ENCODE measurements at regions not wholly inside any gene's neighbourhood (a gene's known extent, or its start where the extent isn't known, plus 50 kb on each side); places are given as distances from the start of the nearest gene placed in this dataset.
"Not testable (repeated sequence)": the region's sequence is repeated elsewhere in the genome, so short reads cannot be mapped to it uniquely, and the experiment has no call there.

- no peak for DNase-seq
Measured at GRCh38 chr18:71471963-71472725, 1072.0 kb downstream of the CBLN2 start.

- no peak for DNase-seq
Measured at GRCh38 chr18:71456206-71456605, 1087.9 kb downstream of the CBLN2 start.

- no peak for DNase-seq
Measured at GRCh38 chr18:71450257-71450656, 1093.9 kb downstream of the CBLN2 start.

GRCh38 chr18:71443706-71444480 is 1100.2 kb downstream of the CBLN2 start:
- no peak for DNase-seq

DNA sequence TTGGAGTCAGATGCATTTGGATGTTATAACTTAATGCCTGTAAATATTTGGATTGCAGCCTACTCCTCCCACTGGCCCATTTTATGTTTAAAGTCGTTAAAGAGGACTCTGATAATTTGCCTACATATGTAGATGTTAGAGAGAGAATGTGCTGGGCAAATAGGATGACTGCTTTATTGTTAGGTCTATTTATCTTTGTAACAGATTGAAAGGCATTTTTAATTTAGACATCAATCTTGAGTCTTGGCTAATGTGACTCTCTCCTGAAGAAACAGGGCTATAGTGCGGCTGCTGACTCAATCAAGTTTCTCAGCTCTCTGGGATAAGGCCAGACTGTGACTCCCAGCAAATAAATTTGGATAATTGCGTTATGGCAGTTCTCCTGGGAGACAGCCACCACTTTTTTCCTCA is 1101.4 kb downstream of the CBLN2 start:
- DNase-seq, result no peak

DNA sequence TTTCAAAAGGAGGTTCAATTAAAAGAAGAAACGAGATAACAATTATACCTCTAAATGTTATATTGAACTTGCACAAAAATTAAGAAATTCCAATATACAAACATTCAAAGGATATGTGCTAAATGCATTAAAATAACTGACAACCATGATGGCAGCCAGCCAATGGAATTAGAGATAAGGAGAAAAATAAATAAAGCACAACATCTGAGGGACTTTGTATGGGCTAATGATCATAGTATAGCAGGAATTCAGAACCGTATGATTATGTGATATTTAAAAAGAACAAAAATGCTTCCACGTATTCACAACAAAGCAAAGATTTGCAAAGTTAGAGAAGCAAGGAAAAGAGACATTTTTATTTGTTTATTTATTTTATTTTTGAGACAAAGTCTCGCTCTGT is 1103.0 kb downstream of the CBLN2 start:
- no peak for DNase-seq

- DNase-seq, result no peak
Measured at GRCh38 chr18:71437511-71437910, 1106.6 kb downstream of the CBLN2 start.

DNA sequence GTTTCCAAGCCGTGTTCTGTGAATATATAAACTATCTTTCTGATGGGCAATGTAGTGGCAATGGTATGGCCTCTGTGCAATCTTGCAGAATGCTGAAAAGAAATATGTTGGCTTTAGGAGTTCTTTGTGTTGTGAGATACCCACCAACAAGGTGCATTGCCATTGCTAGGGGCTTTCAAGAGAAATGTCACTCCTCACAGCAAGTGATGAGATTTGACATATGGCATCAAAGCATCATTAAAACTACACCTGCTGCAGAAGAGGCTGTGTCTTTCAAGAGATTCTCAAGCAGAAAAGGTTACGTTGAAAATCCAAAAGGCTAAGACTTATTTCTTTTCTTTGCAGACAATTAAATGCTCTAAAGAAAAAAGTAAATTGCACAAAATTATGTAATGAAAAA is 1110.8 kb downstream of the CBLN2 start:
- DNase-seq, result no peak

DNA sequence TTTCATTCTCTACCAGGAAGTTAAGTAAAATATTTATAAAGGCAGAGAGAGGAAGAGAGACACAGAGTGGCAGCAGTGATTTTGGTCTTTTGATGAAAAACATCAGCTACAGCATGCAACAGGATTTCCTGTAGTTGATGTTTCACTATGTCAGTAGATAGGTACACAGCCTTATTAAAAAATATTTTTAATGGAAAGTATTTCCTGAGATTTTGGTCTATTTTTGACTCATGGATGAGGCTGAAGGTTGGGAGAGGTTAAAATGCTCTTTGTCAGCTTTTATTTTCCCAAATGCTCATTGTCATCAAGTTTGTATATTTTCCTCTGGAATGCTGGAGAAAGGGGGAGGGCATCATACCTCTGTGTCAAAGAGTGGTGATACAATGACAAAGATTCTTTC is 1112.5 kb downstream of the CBLN2 start:
- DNase-seq, result no peak

- DNase-seq, result no peak
Measured at GRCh38 chr18:71431171-71431570, 1113.0 kb downstream of the CBLN2 start.

GRCh38 chr18:71426441-71426840 is 1117.7 kb downstream of the CBLN2 start:
- no peak for DNase-seq

DNA sequence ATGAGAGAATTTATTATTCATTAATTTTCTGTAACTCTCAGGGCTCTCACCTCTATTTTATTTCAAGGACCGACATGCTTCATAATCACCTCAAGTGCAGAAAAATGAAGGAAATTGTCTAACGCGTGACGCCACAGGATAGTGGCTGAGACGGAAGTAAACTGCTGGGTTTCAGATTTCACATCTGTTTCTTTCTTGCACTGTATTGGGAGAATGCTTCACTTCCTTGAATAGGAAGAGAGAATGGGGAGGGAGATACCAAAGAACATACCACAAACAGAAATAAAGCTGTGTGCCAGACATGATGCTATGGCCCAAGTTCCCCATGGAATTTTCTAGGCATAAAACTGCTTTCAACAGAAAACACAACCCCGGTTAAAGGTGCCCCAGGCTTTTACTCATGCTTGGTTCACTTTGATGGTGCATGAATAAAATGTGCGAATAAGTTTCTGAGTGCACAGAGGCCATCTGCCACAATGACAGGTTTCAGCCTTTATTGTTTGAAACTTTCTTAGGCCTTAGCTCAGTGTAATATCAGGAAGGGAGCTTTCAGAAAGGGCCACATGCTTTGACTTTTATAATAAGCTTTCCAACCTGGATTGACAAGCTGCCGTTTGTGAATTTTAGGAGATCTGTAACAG is 1116.4 kb downstream of the SOCS6 start:
- DNase-seq, result no peak

DNA sequence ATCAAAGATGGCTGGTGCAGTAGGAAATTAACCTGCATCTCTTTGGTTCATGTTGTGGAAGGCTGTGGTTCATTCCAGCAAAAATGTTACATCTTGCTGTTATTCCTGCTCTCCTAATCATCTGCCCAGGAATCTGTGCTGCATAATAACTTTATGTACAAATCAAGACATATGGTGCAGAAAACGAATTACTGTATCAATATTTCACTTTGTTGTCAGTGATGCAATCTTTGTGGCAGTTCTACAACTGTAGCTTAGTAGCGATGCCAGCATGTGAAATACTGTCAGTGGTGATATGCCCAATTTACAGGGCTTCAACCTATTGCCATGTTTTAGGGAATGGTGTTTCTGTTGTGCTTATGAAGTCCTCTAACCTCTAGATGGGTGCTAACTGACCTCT is 1114.7 kb downstream of the SOCS6 start:
- no peak for DNase-seq

- DNase-seq, result peak in 1 of 2 experiments; percentile 4
Measured at GRCh38 chr18:71398531-71398930, 1109.7 kb downstream of the SOCS6 start.

GRCh38 chr18:71388148-71388547 is 1099.3 kb downstream of the SOCS6 start:
- no peak for DNase-seq

DNA sequence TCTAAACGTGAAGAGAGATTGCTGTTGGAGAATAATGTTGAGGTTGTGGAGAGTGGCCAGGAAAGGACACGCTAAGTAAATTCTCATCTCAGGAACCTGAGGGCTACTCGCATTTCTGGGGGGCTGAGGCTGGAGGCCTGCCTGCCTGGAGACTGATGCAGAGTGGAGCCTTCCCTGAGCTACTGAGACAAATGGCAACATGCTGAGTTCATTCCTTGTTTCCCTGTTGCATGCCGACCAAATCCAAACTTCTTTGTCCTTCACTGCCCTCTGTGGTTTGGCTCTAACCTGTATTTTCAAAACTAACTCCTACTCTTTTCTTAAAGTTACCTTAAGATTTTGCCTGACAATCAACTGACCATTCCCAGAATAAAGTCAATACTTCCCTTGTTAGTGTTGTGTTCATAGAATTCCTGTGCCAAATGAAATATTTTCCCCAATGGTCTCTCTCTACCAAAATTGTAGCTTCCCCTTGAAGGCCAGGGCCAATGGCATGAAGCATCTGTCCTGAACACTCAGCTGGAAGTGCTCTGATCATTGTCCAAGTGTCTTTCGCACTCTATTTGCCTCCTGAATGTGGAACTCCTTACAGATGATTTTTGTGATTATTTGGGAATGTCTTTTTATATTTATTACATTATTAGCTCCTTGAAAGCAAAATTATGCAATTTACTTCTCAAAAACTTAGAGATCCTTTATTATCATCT is 1085.6 kb downstream of the SOCS6 start:
- DNase-seq, result no peak

- no peak for DNase-seq
Measured at GRCh38 chr18:71371951-71372605, 1083.2 kb downstream of the SOCS6 start.

GRCh38 chr18:71370671-71371445 is 1082.0 kb downstream of the SOCS6 start:
- DNase-seq, result no peak

GRCh38 chr18:71370095-71370494 is 1081.2 kb downstream of the SOCS6 start:
- no peak for DNase-seq

GRCh38 chr18:71362140-71362539 is 1073.3 kb downstream of the SOCS6 start:
- DNase-seq, result no peak

- not testable (repeated sequence) for DNase-seq
Measured at GRCh38 chr18:71355599-71355998, 1066.8 kb downstream of the SOCS6 start.

DNA sequence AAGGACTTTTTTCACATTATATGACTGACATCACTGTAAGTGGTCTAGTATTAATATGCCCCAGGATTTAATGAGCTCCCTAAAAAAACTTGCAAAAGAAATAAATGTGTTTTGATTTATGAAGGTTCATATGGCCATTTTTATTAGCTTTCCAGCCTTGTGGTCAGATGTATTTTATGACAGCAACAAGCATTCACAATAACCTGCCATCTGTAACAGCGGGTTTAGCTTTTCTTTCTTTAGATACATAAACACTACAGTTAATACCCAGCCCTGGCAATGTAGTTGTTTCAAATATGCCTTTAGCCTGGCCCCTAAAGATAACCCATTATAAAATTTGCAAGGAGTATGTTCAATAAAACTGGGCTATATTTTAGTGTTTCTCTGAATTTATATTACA is 1063.8 kb downstream of the SOCS6 start:
- DNase-seq, result no peak
